ENCODE measurements at regions not wholly inside any gene's neighbourhood (a gene's known extent, or its start where the extent isn't known, plus 50 kb on each side); places are given as distances from the start of the nearest gene placed in this dataset.
A peak's percentile ranks its signal among the peaks of the same experiment; 100 is the strongest.
"Not testable (repeated sequence)": the region's sequence is repeated elsewhere in the genome, so short reads cannot be mapped to it uniquely, and the experiment has no call there.

DNA sequence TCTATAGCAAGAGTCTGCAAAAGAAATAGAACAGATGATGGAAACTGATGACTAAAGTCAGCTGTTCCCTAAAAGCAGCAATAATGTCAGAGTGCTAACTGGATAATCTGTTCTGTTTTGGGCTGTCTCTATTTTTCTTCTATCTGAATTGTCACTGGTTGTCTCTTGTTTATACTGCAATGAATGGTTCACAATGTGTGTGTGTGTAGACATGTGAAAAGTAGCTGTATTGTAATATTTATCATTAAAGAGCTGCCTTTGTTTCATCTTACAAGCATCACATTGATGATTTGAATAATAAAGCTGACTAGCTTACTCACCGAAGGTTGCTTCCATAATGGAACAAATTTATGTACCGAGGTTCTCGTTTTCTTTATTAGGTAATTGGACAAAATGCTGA is 456.0 kb upstream of the ZEB2 start:
- DNase-seq (no peak), ATAC-seq (no peak)
- Histone ChIP-seq H3K9me3 (ENCODE audit: control insufficient read depth, low read length) (no peaks in the 10 kb centered on the region), H3K4me3 (ENCODE audit: low read length) (no peak overlapping the region), H3K27ac (ENCODE audit: low read length) (no peak overlapping the region), H3K27me3 (ENCODE audit: control insufficient read depth, insufficient read depth) (no peaks in the 10 kb centered on the region), H3K4me1 (ENCODE audit: control insufficient read depth, insufficient read depth, low read length) (no peaks in the 10 kb centered on the region)
- intact Hi-C loops (cut with DNase I): no loop called here
- whole genome bisulfite sequencing: 71% methylated on average over 3 of the region's 3 CpGs

DNA sequence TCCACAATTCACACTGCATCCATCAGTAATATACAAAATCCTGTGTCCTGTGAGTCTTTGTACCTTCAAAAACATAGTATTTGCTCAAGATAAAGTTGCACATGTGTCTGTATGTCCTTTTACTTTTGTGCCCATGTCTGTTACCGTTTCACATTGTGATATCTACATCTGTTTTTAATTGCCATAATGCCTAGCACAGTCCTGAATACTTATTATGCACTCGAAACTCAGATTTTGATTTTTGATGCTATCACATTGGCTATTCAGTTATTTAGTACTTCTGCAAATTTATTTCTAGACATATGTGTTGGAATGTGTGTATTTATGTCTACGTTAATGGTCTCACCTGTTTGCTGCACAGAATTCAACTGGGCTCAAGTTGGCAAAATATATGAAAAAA is 452.8 kb upstream of the ZEB2 start:
- ATAC-seq (no peak), DNase-seq (no peak)
- Histone ChIP-seq H3K4me3 (ENCODE audit: low read length) (no peak overlapping the region), H3K4me1 (ENCODE audit: control insufficient read depth, insufficient read depth, low read length) (no peaks in the 10 kb centered on the region), H3K9me3 (ENCODE audit: control insufficient read depth, low read length) (no peaks in the 10 kb centered on the region), H3K27me3 (ENCODE audit: control insufficient read depth, insufficient read depth) (no peaks in the 10 kb centered on the region), H3K27ac (ENCODE audit: low read length) (no peak overlapping the region)
- intact Hi-C loops (cut with DNase I): no loop called here
- 85% methylated on average over 3 of the region's 3 CpGs for WGBS

- intact Hi-C loops (cut with DNase I): no loop called here
- 77% methylated on average over 6 of the region's 6 CpGs for WGBS
- Histone ChIP-seq H3K4me1 (ENCODE audit: control insufficient read depth, insufficient read depth, low read length) (no peaks in the 10 kb centered on the region), H3K27me3 (ENCODE audit: control insufficient read depth, insufficient read depth) (no peaks in the 10 kb centered on the region), H3K9me3 (ENCODE audit: control insufficient read depth, low read length) (no peaks in the 10 kb centered on the region), H3K27ac (ENCODE audit: low read length) (no peak overlapping the region), H3K4me3 (ENCODE audit: low read length) (no peak overlapping the region)
- DNase-seq (no peak), ATAC-seq (no peak)
Observed at GRCh38 chr2:144971786-144972335, 451.9 kb upstream of the ZEB2 start.

DNA sequence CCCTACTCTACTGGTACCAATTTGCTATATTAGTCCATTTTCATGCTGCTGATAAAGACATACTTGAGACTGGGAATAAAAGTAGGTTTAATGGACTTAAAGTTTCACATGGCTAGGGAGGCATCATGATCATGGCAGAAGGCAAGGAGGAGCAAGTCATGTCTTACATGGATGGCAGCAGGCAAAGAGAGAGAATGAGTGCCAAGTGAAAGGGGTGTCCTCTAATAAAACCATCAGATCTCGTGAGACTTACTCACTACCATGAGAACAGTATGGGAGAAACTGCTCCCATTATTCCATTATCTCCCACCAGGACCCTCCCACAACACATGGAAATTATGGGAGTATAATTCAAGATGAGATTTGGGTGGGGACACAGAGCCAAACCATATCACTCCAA is 450.5 kb upstream of the ZEB2 start:
- H3K27ac ChIP-seq (ENCODE audit: low read length); DNase-seq; H3K9me3 ChIP-seq (ENCODE audit: control insufficient read depth, low read length); intact Hi-C loops (cut with DNase I); ATAC-seq; H3K27me3 ChIP-seq (ENCODE audit: control insufficient read depth, insufficient read depth); H3K4me1 ChIP-seq (ENCODE audit: control insufficient read depth, insufficient read depth, low read length); H3K4me3 ChIP-seq (ENCODE audit: low read length): not testable (repeated sequence)
- 84% methylated on average over 1 of the region's 1 CpG for WGBS

DNA sequence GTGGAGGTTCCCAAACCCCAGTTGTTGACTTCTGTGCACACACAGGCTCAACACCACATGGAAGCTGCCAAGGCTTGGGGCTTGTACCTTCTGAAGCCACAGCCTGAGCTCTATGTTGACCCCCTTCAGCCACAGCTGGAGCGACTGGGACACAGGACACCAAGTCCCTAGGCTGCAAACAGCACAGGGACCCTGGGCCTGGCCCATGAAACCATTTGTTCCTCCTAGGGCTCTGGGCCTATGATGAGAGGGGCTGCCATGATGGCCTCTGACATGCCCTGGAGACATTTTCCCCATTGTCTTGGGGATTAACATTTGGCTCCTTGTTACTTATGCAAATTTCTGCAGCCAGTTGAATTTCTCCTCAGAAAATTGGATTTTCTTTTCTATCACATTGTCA is 449.6 kb upstream of the ZEB2 start:
- H3K9me3 ChIP-seq (ENCODE audit: control insufficient read depth, low read length); intact Hi-C loops (cut with DNase I); H3K4me1 ChIP-seq (ENCODE audit: control insufficient read depth, insufficient read depth, low read length); DNase-seq; H3K27ac ChIP-seq (ENCODE audit: low read length); H3K4me3 ChIP-seq (ENCODE audit: low read length); H3K27me3 ChIP-seq (ENCODE audit: control insufficient read depth, insufficient read depth); ATAC-seq: not testable (repeated sequence)
- WGBS: 86% methylated on average over 1 of the region's 1 CpG

DNA sequence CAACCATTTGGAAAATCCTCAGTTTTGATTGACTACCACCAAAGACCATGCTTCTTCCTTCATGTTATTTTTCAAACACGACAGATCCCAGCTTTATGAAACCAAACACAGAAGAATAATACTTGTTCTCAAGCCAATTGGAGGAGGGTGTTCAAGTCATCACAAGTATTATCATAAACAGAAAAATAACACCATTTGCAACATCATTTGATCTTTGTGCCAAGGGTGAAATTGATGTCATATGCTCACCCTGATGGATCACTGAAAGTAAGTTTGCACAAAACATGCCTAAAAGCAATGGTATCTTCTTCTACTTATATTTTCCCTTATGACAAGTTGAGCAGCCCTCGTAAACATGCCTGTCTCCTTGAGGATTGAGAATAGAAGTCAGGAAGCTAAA is 448.0 kb upstream of the ZEB2 start:
- no peaks in the 10 kb centered on the region for H3K9me3 ChIP-seq (ENCODE audit: control insufficient read depth, low read length)
- ATAC-seq (no peak), DNase-seq (no peak)
- H3K4me3 ChIP-seq (ENCODE audit: low read length): no peak overlapping the region
- WGBS: 91% methylated on average over 2 of the region's 2 CpGs
- H3K27ac ChIP-seq (ENCODE audit: low read length): no peak overlapping the region
- H3K27me3 ChIP-seq (ENCODE audit: control insufficient read depth, insufficient read depth): no peaks in the 10 kb centered on the region
- intact Hi-C loops (cut with DNase I): no loop called here
- no peaks in the 10 kb centered on the region for H3K4me1 ChIP-seq (ENCODE audit: control insufficient read depth, insufficient read depth, low read length)

DNA sequence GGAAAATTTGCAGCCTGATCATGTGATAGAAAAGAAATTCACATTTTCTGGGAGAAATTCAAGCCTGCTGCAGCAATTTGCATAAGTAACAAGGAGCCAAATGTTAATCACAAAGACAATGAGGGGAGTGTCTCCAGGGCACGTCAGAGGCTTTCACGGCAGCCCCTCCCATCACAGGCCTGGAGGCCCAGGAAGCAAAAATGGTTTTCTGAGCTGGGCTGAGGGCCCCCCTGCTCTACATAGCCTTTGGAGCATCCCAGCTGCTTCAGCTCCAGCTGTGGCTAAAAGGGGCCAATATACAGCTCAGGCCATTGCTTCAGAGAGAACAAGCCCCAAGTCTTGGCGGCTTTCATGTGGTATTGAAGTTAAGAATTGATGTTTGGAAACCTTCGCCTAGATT is 445.3 kb upstream of the ZEB2 start:
- H3K4me1 ChIP-seq (ENCODE audit: control insufficient read depth, insufficient read depth, low read length): no peaks in the 10 kb centered on the region
- DNase-seq (no peak), ATAC-seq (no peak)
- 85% methylated on average over 4 of the region's 4 CpGs for WGBS
- intact Hi-C loops (cut with DNase I): no loop called here
- H3K27me3 ChIP-seq (ENCODE audit: control insufficient read depth, insufficient read depth): no peaks in the 10 kb centered on the region
- no peaks in the 10 kb centered on the region for H3K9me3 ChIP-seq (ENCODE audit: control insufficient read depth, low read length)
- H3K27ac ChIP-seq (ENCODE audit: low read length): no peak overlapping the region
- no peak overlapping the region for H3K4me3 ChIP-seq (ENCODE audit: low read length)

DNA sequence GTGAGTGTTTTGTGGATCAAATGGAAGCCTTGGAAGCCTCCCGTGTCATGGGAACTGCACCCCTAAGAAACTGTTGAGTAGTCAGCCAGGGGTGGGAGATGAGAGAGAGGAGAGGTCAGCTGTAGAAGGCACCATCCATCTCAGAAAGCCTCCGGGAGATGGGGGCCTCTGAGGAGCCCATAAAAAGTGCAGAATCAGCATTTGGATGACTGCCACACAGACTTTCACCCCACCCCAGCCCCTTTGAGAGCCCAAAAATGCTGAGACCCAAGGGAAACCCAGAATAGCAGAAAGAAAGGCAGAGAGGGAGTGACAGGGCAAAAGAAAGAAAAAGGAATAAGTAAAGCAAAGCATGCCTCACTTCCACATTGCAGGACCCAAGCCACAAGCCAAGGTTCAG is 443.1 kb upstream of the ZEB2 start:
- ATAC-seq: no peak
- Histone ChIP-seq H3K9me3 (ENCODE audit: control insufficient read depth, low read length) (no peaks in the 10 kb centered on the region), H3K4me3 (ENCODE audit: low read length) (no peak overlapping the region), H3K27me3 (ENCODE audit: control insufficient read depth, insufficient read depth) (no peaks in the 10 kb centered on the region), H3K27ac (ENCODE audit: low read length) (no peak overlapping the region), H3K4me1 (ENCODE audit: control insufficient read depth, insufficient read depth, low read length) (no peaks in the 10 kb centered on the region)
- intact Hi-C loops (cut with DNase I): no loop called here
- WGBS: 78% methylated on average over 2 of the region's 2 CpGs
- DNase-seq: no peak

GRCh38 chr2:144959416-144959815 is 439.5 kb upstream of the ZEB2 start:
- Histone ChIP-seq H3K27me3 (ENCODE audit: control insufficient read depth, insufficient read depth) (no peaks in the 10 kb centered on the region), H3K4me3 (ENCODE audit: low read length) (no peak overlapping the region), H3K27ac (ENCODE audit: low read length) (no peak overlapping the region), H3K9me3 (ENCODE audit: control insufficient read depth, low read length) (no peaks in the 10 kb centered on the region), H3K4me1 (ENCODE audit: control insufficient read depth, insufficient read depth, low read length) (no peaks in the 10 kb centered on the region)
- intact Hi-C loops (cut with DNase I): no loop called here
- 92% methylated on average over 2 of the region's 2 CpGs for WGBS
- DNase-seq (no peak), ATAC-seq (no peak)

DNA sequence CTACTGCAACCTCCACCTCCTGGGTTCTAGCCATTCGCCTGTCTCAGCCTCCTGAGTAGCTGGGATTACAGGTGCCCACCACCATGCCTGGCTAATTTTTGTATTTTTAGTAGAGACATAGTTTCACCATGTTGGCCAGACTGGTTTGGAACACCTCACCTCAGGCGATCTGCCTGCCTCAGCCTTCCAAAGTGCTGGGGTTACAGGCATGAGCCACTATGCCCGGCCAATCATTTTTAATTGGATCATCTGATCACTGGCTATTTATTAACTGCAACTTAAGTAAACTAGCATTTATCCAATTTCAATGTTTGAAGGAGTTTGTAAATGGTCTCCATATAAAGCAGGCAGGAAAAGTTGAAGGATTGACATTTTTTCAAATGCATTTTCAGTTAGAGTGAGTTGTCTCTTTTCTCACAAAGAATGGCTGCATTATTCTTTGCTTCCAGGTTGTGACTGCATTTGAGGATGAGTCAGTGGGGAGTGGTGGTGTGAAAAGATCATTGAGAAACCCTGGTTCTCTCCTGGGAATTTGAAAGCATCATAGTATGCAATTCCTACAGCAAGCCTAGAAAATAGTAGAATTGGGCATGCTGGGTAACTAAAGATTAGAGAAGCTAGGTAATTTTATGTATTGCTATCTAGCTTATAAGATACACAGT is 431.1 kb upstream of the ZEB2 start:
- peak in 1 of 3 donors; percentile 29 for DNase-seq
- Histone ChIP-seq H3K9me3 (ENCODE audit: control insufficient read depth, low read length) (no peaks in the 10 kb centered on the region), H3K4me1 (ENCODE audit: control insufficient read depth, insufficient read depth, low read length) (no peaks in the 10 kb centered on the region), H3K4me3 (ENCODE audit: low read length) (no peak overlapping the region), H3K27me3 (ENCODE audit: control insufficient read depth, insufficient read depth) (no peaks in the 10 kb centered on the region), H3K27ac (ENCODE audit: low read length) (no peak overlapping the region)
- ATAC-seq: peak; percentile 50 to 59
- intact Hi-C loops (cut with DNase I): no loop called here
- WGBS: 95% methylated on average over 3 of the region's 3 CpGs

- Histone ChIP-seq H3K9me3 (ENCODE audit: control insufficient read depth, low read length) (no peaks in the 10 kb centered on the region), H3K27me3 (ENCODE audit: control insufficient read depth, insufficient read depth) (no peaks in the 10 kb centered on the region), H3K27ac (ENCODE audit: low read length) (no peak overlapping the region), H3K4me1 (ENCODE audit: control insufficient read depth, insufficient read depth, low read length) (no peaks in the 10 kb centered on the region), H3K4me3 (ENCODE audit: low read length) (no peak overlapping the region)
- ATAC-seq: no peak
- intact Hi-C loops (cut with DNase I): no loop called here
- 91% methylated on average over 2 of the region's 2 CpGs for WGBS
- DNase-seq: no peak
Observed at GRCh38 chr2:144948205-144948855, 428.4 kb upstream of the ZEB2 start.
